CD4-positive, alpha-beta T cell treated with Interferon alpha-2 for 1 hour (primary cell): ENCODE measurements at regions not wholly inside any gene's neighbourhood (a gene's known extent, or its start where the extent isn't known, plus 50 kb on each side); places are given as distances from the start of the nearest gene placed in this dataset.
"Not testable (repeated sequence)": the region's sequence is repeated elsewhere in the genome, so short reads cannot be mapped to it uniquely, and the experiment has no call there.

Experiments used
- DNase-seq, 2 donors: peaks; one replicate each; pipeline ENCODE4 v3.0.0-alpha.2; 2020 to 2022

- no peak for DNase-seq
Observed at GRCh38 chr2:212766921-212767320, 228.3 kb upstream of the ERBB4 start.

DNA sequence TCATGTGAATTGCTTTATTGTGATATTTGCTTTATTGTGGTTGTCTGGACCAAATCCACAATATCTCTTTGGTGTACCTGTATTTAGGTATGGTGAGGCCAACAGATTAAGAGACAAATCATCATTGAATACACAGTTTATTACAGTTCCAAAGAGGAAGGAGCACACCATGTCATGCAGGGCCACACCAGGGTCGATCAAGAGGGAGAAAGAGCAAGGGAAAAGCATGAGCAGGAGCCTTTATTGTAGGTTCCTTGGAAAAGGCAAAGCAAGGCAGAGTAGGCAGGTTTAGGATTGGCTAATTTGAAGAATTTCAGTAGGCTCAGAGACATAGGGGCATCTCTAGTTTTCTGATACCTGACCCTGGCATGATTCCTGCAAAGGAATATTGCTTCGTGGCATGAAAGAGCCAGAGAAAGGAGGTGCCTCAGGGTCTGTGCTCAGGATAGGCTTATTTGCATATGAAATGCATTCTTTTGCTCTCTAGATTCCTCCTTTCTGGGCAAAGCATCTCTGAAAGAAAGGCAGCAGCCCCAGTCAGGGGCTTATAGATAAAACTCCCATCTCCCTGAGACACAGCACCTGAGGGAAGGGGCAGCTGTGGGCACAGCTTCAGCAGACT, 214.2 kb upstream of the ERBB4 start:
- no peak for DNase-seq

DNA sequence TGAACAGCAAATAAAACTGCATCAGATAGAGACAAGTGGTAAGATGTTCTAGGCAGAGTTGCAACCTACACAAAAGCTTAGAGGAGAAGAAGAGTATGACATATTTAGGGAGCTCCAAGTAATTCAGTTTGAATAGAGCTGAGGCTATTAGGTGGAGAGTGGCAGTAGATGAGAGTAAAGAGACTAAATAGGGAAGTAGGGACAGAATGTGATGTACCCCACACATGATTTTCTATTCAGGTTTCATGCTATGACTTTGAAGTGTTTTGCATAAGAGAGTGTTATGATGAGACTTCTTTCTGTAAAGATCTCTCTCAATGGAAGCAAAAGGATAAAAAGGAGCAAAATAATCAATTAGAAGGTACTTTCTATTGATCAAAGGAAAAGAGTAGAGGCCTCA, 206.8 kb upstream of the ERBB4 start:
- no peak for DNase-seq

GRCh38 chr2:212737392-212738172, 199.0 kb upstream of the ERBB4 start:
- no peak for DNase-seq

DNA sequence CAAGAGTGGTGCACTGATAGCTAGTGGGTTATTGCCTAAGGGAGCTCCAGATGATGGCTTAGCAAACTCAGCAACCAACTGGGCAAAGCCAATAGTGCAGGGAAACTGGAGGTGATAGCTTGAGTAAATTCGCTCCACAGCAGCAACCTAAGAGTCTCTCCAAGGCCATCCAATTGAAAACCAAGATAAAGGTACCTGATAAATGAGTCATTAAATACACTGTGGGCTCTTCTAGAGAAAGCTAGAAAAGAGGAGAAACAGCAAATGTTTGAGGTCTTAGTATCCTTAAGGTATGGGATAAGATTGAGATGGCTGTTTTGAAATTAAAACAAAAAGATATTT, 197.8 kb upstream of the ERBB4 start:
- DNase-seq = no peak

DNA sequence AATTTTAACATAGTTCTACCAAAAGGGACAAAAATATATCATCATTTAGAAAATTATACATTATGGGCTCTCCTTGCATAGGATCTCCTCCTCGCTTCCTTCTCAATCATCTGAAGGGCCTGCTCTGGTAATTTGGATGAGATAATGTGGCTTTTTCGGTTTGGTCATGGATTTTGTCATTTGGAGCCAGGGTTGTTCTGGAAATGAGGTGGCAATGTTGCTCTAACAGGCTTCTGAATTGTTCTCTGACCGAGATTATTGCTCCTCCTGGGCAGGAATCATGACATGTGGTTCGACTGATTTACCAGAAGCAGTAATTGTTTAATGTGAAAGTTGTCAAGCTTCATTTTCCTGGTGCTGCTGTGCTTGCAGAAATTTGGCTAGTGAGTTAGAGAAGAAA, 194.7 kb upstream of the ERBB4 start:
- no peak for DNase-seq

DNA sequence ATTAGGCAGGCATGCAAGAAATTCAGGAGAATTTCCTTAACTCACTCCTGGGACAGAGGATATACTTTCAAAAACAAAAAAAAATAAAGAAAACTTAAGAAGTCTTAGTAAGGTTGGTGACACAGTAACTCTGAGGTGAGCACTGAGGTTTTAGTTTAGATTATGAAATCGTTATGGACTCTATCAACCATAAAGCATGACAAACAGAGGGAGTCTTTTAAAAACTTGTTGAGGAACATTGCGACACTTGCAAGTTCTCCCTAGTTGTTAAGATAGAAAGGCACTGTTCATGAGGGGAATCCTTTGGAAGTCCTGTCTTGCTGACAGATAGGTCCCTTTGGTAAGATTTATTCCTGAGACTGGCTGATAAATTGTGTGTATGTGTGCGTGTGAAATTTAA, 194.3 kb upstream of the ERBB4 start:
- DNase-seq = no peak

- no peak for DNase-seq
Observed at GRCh38 chr2:212730994-212731393, 192.4 kb upstream of the ERBB4 start.

- no peak for DNase-seq
Observed at GRCh38 chr2:212728717-212729116, 190.1 kb upstream of the ERBB4 start.

- DNase-seq = peak in 1 of 2 donors; percentile 3
Observed at GRCh38 chr2:212727751-212728150, 189.1 kb upstream of the ERBB4 start.

- DNase-seq = no peak
Observed at GRCh38 chr2:212726403-212726802, 187.8 kb upstream of the ERBB4 start.

DNA sequence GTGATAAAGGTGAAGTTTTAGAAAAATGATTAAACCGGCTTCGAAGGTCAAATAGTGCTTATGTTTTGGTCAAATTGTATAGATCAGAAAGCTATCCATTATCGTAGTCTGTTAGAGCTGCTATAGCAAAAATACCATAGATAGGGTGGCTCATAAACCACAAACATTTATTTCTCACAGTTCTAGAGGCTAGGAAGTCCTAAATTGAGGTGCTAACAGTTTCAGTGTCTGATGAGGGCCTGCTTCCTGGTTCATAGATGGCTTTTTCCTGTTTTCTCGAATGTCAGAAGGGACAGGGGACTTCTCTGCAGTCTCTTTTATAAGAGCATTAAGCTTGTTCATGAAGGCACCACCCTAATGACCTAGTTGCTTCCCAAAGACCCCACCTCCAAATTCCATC, 186.6 kb upstream of the ERBB4 start:
- DNase-seq = no peak

DNA sequence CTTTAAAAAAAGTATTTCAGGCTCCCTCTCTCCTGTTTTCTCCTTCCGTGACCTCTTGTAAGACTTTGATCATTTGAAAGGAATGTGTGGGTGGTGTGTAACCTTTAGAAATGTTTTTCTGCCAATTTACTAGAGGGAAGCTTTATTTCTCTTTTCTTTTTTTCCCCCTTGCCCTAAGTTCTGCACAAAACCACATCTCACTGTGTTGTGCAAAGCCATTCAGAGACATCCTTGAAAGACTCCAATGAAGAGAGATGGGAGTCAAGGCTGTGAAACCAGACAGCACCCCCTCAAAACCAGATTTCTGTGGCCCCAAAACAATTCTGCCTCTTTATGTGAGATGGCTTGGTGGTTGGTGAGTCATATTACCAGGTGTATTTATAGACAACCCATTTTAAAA, 184.6 kb upstream of the ERBB4 start:
- no peak for DNase-seq

DNA sequence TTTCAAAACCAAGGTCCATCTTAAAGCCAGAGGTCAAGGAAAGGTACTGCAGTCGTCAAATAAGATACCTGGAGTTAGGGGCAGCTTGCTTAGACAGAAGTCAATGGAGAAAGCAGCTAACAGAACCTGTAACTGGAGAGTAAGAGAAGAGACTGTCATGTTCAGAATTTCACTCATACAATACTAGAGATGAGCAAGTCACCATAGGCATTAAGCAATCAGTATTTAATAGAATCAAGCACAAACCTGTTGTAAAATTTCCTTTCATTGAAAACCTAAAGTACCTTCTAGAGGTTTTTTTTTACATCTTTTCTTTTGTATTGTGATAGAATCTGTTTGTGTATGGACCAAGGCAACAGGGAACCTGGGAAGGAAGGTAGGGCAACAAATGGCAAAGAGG, 183.4 kb upstream of the ERBB4 start:
- DNase-seq = no peak

- DNase-seq = no peak
Observed at GRCh38 chr2:212721026-212721451, 182.4 kb upstream of the ERBB4 start.

- DNase-seq = not testable (repeated sequence)
Observed at GRCh38 chr2:212715411-212715810, 176.8 kb upstream of the ERBB4 start.

DNA sequence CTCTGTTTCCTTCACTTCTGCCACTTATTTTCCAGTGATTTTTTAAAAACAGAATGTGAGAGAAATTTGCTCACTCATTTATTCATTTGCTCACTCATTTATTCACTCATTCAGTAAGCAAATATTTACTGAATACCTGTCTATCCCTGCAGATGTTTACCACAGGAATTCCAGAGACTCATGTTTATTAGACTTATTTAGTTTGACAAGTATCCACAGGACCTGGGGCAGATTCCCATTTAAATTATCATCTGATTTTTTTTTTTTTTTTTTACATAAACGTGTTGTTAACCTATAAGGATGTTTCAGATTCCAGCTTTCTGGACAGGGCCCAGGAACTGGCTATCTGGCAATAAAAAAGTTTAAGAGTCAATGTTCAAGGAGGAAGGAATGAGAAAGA, 175.1 kb upstream of the ERBB4 start:
- DNase-seq = no peak

DNA sequence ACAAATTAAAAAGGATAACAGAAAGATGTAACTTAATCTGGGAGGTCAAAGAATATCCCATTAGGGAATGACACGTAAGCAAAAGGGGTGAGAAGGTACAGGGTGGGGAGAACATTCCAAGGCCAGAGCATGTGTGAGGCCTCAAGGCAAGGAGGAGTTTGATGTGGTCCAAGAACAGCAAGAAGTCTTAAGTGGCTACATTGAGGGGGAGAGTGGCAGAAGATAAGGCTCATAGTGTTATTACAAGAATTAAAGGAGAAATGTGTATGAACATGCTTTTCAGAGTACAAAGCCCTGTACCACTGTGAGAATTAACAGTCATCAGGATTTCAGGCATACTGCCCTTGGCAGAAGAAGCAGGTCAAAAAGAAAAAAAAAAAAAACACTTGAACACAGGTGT, 174.4 kb upstream of the ERBB4 start:
- DNase-seq = no peak

- no peak for DNase-seq
Observed at GRCh38 chr2:212712466-212712865, 173.9 kb upstream of the ERBB4 start.

- DNase-seq = no peak
Observed at GRCh38 chr2:212711856-212712255, 173.3 kb upstream of the ERBB4 start.

GRCh38 chr2:212709280-212709679, 170.7 kb upstream of the ERBB4 start:
- DNase-seq = no peak

GRCh38 chr2:212708355-212708754, 169.8 kb upstream of the ERBB4 start:
- no peak for DNase-seq

DNA sequence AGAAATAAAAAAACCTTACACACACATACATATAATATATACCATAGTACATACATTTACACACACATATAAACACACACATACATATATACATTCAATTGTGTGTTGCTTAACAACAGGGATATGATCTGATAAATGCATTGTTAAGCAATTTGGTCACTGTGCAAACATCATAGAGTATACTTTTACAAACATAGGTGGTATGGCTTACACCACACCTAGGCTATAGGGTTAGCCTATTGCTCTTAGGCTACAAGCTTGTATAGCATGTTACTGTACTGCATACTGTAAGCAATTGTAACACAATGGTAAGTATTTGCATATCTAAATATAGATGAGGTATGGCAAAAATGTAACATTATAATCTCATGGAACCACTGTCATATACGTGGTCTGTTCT, 156.8 kb upstream of the ERBB4 start:
- DNase-seq = no peak

GRCh38 chr2:212694398-212694797, 155.8 kb upstream of the ERBB4 start:
- no peak for DNase-seq

- DNase-seq = no peak
Observed at GRCh38 chr2:212692466-212692865, 153.9 kb upstream of the ERBB4 start.
